ENCODE measurements at regions not wholly inside any gene's neighbourhood (a gene's known extent, or its start where the extent isn't known, plus 50 kb on each side); places are given as distances from the start of the nearest gene placed in this dataset.

DNA sequence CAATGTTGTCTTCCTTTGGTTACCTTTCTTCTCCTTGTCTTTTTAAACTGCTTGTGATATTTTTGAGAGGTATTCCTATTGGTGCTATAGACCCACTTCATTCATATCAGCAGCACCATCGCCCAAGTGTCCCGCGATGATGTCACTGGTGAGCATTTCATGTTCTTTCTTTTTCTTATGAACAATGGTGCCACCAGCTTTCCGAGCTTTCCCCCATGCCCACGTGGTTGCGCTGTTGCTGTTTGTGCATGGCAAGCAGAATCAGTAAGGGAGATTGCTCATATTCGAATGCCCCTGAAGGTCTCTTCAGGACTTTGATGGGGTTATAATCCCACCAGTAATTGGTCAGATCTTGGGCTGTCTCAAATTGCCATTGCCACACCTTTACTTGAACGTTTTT lies 221.6 kb upstream of the USP9Y start:
- TF ChIP-seq, protein P1, sequence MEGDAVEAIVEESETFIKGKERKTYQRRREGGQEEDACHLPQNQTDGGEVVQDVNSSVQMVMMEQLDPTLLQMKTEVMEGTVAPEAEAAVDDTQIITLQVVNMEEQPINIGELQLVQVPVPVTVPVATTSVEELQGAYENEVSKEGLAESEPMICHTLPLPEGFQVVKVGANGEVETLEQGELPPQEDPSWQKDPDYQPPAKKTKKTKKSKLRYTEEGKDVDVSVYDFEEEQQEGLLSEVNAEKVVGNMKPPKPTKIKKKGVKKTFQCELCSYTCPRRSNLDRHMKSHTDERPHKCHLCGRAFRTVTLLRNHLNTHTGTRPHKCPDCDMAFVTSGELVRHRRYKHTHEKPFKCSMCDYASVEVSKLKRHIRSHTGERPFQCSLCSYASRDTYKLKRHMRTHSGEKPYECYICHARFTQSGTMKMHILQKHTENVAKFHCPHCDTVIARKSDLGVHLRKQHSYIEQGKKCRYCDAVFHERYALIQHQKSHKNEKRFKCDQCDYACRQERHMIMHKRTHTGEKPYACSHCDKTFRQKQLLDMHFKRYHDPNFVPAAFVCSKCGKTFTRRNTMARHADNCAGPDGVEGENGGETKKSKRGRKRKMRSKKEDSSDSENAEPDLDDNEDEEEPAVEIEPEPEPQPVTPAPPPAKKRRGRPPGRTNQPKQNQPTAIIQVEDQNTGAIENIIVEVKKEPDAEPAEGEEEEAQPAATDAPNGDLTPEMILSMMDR (IDR thresholded peaks at IDR 0.05; ENCODE audit: extremely low read depth in 1 of 2, insufficient read depth in 1 of 2, low read depth in 1 of 2, low read length in 2 of 2), result peak; percentile 11 to 18
- no peak for TF ChIP-seq JUN (IDR thresholded peaks at IDR 0.05; ENCODE audit: borderline replicate concordance, insufficient read depth, insufficient read length, low read depth)

Data from endothelial cell of umbilical vein (primary cell).